GM10266 (cell line): ENCODE measurements at regions not wholly inside any gene's neighbourhood (a gene's known extent, or its start where the extent isn't known, plus 50 kb on each side); places are given as distances from the start of the nearest gene placed in this dataset.
"Not testable (repeated sequence)": the region's sequence is repeated elsewhere in the genome, so short reads cannot be mapped to it uniquely, and the experiment has no call there.

Experiments used
- DNase-seq: peaks from one replicate; pipeline ENCODE4 v3.0.0; 2012; ENCODE audit errors: extremely low spot score
- TF ChIP-seq, protein P1 (sequence below): IDR thresholded peaks from 2 replicates; pipeline ENCODE4 v1.5.1; 2012; ENCODE audit warnings: mild to moderate bottlenecking, low read depth; ENCODE audit not compliant: control insufficient read depth, insufficient read depth; ENCODE audit errors: missing control alignments

DNA sequence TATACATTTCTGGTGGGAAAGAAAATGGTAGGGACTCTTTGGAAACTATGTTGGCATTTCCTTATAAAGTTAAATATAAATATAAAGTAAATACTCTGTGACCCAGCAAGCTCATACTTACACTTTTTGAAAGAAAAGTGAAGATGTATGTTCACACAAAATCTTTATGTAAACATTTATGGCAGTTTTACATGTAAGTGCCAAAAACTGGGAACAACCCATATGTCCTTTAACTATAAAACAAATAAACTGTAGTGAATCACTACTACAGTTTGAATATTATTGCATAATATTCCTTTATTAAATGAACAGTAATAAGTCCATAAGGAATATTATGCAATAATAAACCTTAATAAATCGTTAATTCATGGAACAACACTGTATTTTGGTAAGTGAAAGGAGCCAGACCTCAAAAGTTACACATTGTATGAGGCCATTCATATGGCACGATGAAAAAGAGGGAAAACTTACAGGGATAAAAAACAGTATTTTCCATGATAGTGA is 1660.3 kb upstream of the LRRTM3 start:
- no peak for DNase-seq
- TF ChIP-seq, protein P1, sequence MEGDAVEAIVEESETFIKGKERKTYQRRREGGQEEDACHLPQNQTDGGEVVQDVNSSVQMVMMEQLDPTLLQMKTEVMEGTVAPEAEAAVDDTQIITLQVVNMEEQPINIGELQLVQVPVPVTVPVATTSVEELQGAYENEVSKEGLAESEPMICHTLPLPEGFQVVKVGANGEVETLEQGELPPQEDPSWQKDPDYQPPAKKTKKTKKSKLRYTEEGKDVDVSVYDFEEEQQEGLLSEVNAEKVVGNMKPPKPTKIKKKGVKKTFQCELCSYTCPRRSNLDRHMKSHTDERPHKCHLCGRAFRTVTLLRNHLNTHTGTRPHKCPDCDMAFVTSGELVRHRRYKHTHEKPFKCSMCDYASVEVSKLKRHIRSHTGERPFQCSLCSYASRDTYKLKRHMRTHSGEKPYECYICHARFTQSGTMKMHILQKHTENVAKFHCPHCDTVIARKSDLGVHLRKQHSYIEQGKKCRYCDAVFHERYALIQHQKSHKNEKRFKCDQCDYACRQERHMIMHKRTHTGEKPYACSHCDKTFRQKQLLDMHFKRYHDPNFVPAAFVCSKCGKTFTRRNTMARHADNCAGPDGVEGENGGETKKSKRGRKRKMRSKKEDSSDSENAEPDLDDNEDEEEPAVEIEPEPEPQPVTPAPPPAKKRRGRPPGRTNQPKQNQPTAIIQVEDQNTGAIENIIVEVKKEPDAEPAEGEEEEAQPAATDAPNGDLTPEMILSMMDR, result no peak

DNA sequence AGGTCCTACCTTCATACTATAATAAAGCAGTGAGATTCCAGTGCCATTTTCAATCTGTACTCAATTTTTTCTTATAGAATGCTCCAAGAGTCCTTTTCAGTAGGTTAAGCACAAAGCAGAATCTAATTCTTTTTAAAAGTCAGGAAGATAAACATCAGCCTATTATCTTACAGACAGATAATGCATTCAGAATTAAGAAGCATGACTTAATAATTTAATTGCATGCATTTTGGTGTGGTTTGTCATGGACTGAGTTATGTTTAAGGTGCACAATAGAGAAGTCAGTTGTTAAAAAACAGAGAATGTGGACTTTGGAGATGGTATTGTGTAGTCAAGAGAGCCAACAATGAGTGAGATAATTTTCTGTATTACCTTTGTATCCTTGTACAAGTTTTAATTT is 1656.3 kb upstream of the LRRTM3 start:
- not testable (repeated sequence) for DNase-seq

DNA sequence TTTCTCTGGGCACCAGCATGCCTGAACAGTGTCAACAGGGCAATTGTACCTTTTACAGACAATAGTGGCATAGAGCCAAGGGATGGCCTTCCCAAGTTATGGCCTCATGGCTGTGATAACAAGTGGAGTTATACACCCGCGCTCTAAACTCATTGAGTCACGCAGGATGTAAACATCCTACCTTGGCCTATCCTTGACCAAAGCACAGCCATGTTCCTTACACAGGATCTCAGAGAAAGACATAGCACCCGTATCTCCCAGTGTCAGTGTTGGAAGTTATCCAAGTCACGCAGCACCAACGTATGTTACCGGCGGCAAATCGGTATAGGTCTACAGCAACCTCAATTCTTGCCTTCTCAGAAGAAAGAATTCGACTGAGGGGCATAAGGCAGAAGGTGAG is 1654.9 kb upstream of the LRRTM3 start:
- TF ChIP-seq, protein P1, result no peak
- no peak for DNase-seq

DNA sequence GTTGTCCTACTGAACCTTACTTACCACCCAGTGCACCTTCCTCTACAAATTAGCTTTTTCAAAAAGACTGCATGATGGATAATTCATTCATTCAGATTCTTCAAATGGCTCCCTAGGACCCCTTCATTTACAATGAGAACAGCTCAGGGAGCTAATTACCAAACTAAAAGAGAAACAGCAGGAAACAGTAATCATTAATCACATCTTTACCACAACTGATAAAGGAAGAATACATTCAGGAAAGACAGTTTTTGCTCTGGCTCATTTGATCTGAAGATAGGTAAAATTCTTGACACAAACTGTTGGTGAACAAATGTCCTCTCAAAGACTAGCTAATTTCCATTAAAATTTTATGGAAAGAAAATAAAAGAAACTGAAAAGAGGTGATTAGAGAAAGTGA is 1652.7 kb upstream of the LRRTM3 start:
- TF ChIP-seq, protein P1, result no peak
- DNase-seq, result no peak

DNA sequence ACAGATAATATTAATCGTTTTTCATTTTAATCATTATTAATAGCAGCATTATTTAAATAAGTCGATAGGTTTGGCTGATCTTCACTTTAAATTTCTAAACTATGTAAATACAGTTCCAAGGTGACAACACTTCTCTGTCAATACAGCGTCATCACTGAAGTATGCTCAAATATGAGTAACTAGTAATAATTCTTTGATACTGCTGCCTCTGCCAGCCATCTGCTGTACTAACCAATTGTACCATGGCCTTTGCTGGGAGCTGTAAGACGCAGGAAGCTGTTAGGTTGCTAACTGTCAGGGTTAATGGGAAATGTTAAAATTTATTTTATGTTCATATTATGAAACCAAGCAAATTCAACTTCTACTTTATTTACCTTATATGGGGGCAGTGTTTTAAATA is 1650.5 kb upstream of the LRRTM3 start:
- DNase-seq, result no peak
- TF ChIP-seq, protein P1, result no peak

DNA sequence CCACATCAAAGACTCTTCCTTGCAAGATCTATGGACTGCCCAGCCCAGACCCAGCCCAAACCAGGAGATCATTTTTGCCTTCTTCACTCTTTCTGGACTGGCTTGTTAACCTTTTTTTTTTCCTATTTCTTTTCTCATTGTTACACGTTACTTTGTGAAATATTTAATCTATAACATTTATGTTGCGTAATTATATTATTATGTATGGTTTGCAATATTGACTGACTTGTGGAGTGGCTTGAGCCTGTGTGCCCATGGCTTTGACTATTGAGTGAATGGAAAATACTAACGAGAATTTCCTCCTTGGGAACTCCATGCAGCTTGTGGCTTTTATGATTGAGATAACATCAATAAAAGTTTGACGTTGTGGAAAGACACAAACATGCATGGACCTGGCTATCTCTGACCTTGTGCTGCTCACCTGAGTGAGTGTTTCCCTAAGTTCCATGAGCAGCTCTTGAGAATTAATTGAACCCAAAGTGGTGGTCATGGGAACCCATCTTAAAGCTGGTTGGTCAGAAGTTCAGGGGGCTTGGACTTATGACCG is 1641.3 kb upstream of the LRRTM3 start:
- DNase-seq, result no peak
- TF ChIP-seq, protein P1, result no peak

DNA sequence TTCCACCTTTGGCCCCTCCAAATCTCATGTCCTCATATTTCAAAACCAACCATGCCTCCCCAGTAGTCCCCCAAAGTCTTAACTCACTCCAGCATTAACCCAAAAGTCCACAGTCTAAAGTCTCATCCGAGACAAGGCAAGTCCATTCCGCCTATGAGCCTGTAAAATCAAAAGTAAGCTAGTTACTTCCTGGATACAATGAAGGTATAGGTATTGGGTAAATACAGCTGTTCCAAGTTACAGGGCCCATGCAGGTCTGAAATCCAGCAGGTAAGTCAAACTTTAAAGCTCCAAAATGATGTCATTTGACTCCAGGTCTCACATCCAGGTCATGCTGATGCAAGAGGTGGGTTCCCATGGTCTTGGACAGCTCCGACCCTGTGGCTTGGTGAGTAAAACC is 1640.1 kb upstream of the LRRTM3 start:
- DNase-seq, result not testable (repeated sequence)

DNA sequence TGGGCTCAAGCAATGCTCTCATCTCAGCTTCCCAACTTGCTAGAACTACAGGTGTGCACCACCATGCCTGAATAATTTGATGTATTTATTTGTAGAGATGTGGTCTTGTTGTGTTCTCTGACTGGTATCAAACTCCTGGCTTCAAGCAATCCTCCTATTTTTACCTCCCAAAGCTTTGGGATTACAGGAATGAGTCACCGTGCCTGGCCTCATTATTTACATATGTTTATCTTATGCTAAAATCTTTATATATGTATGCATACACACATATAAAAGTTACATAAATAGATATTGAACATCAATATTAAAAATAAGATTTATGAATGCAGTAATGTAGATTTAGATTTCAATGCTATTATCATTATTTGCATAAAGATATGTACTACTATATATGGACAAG is 1634.5 kb upstream of the LRRTM3 start:
- TF ChIP-seq, protein P1, result no peak
- no peak for DNase-seq

DNA sequence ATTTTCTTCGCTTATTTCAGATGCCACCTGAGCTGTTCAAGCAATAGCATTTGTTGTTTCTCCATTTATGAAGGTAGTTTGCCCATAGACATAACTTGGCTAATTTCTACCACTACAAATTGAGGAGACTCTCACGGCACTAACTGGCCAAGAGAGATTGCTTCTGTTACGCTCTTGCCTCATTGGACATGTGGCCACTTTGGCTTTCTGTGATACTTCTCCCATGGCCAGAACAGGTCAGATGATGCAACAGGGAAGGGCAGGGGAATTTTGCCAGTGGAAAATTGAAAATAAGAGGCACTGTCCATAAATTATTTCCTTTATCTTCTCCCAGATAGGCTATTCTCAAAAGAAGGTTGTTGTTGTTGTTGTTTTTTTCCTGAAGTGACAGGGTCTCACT is 1633.3 kb upstream of the LRRTM3 start:
- TF ChIP-seq, protein P1, result no peak
- DNase-seq, result no peak
